Kidney (tissue), 13 donors: ENCODE measurements at regions not wholly inside any gene's neighbourhood (a gene's known extent, or its start where the extent isn't known, plus 50 kb on each side); places are given as distances from the start of the nearest gene placed in this dataset.
A peak's percentile ranks its signal among the peaks of the same experiment; 100 is the strongest.

ENCODE experiments used
- DNase-seq, 5 donors: peaks; one replicate each; pipeline ENCODE4 v3.0.0-alpha.2; 2013 to 2020
- FAIRE-seq: peaks from 2 replicates; lab custom pipeline; 2012; peaks lifted over from hg19 to GRCh38; lab: Jason Lieb, UNC
- H3K27ac ChIP-seq, 2 donors: one replicate each; pipeline ENCODE4 v1.7.0; 2013; ENCODE audit warnings: low read depth in 2 of 2, low read length in 2 of 2, inconsistent platforms in 1 of 2
- H3K27me3 ChIP-seq: one replicate; pipeline ENCODE4 v1.7.1; 2013; ENCODE audit warnings: low read length, inconsistent platforms; ENCODE audit not compliant: control insufficient read depth, insufficient read depth
- H3K36me3 ChIP-seq, 3 donors: one replicate each; pipeline versions ENCODE4 v1.7.0 to v1.7.1; 2013; ENCODE audit warnings: low read length in 3 of 3, control low read depth in 1 of 3, inconsistent platforms in 1 of 3; ENCODE audit not compliant: insufficient read depth in 3 of 3, control insufficient read depth in 2 of 3
- H3K4me1 ChIP-seq, 3 donors: one replicate each; pipeline versions ENCODE4 v1.7.0 to v1.7.1; 2013; ENCODE audit warnings: low read length in 3 of 3, inconsistent platforms in 1 of 3, low read depth in 1 of 3; ENCODE audit not compliant: control insufficient read depth in 2 of 3, insufficient read depth in 2 of 3
- H3K4me3 ChIP-seq, 3 donors: one replicate each; pipeline versions ENCODE4 v1.7.0 to v1.8.1; 2013; ENCODE audit warnings: low read length in 3 of 3, control low read depth in 1 of 3, inconsistent platforms in 1 of 3
- H3K9ac ChIP-seq, 3 donors: one replicate each; pipeline versions ENCODE4 v1.7.0 to v1.7.1; 2013; ENCODE audit warnings: low read length in 3 of 3, control low read depth in 1 of 3, inconsistent platforms in 1 of 3
- H3K9me3 ChIP-seq, 3 donors: one replicate each; pipeline versions ENCODE4 v1.7.0 to v1.7.1; 2013; ENCODE audit warnings: low read length in 3 of 3, control low read depth in 1 of 3, inconsistent platforms in 1 of 3; ENCODE audit not compliant: control insufficient read depth in 2 of 3, insufficient read depth in 1 of 3
- intact Hi-C: fragments of 100-400 bp; cut with DNase I; formaldehyde crosslinking; loops from one replicate; pipeline ENCODE4 v1.11.1; 2022
- TF ChIP-seq, protein P1 (sequence below): IDR thresholded peaks from 3 replicates; pipeline ENCODE4 v1.5.1; 2012; ENCODE audit warnings: mild to moderate bottlenecking, moderate library complexity, borderline replicate concordance; ENCODE audit not compliant: insufficient read depth; ENCODE audit errors: extremely low read depth
- donor health status: control.
- donor health status: control.
- donor health status: control.
- donor health status: control.
- donor health status: control.
- donor health status: DM: yes; HTN: yes; CAD: no.
- donor health status: Normal renal cell carcinoma (clear cell type).

DNA sequence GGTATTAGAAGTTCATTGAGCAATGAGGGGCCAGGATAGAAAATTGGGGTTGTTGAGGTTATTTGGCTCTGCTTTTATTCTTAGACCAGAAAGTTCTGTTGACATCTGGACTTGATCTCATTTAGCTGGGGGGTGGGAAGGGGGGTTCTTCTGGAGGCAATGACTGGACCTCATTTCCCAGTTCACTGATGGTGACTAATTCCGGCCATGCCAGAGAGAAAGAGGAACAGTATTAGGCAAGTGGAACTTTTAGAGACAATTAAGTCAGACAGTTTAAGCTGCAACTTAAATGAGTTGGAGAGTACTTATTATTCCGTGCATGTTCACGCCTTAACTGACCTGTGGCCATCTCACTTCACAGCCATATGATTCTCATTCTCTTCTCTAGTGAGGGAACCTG is 512.5 kb downstream of the REEP3 start:
- Histone ChIP-seq H3K36me3 (no peaks in the 10 kb centered on the region), H3K27me3 (no peaks in the 10 kb centered on the region), H3K4me3 (no peak overlapping the region), H3K4me1 (no peaks in the 10 kb centered on the region), H3K27ac (no peak overlapping the region), H3K9ac (no peak overlapping the region), H3K9me3 (no peaks in the 10 kb centered on the region)
- intact Hi-C loops = no loop called here
- FAIRE-seq (no peak), DNase-seq (no peak)
- TF ChIP-seq, protein P1, sequence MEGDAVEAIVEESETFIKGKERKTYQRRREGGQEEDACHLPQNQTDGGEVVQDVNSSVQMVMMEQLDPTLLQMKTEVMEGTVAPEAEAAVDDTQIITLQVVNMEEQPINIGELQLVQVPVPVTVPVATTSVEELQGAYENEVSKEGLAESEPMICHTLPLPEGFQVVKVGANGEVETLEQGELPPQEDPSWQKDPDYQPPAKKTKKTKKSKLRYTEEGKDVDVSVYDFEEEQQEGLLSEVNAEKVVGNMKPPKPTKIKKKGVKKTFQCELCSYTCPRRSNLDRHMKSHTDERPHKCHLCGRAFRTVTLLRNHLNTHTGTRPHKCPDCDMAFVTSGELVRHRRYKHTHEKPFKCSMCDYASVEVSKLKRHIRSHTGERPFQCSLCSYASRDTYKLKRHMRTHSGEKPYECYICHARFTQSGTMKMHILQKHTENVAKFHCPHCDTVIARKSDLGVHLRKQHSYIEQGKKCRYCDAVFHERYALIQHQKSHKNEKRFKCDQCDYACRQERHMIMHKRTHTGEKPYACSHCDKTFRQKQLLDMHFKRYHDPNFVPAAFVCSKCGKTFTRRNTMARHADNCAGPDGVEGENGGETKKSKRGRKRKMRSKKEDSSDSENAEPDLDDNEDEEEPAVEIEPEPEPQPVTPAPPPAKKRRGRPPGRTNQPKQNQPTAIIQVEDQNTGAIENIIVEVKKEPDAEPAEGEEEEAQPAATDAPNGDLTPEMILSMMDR = no peak

DNA sequence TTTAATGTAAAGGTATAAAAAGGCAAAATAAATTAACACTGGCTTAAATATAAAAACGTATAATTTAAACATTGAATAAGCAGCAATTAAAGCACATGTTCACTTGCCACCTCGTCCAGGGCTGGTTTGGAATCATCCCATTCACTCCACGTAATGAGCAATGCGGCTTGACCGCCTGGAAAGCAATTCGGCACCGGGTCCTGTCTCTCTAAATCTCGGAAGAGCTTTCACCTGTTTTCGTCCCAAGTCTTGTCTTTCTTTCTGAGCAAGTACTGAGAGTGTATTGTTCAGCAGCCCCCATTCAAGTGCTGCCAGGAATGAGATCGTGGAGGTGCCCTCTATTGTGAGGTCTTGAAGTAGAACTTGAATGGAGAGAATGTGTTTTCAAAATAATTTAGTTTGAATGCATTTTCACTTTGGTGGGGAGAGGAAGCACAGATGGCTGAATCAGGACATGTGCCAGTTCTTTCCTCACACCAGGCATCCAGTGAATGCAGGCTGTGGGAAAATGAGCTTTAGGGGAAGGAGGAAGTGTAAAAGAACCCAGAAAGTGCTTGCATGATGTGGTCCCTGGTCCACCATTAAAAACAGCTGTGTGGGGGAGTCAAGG is 515.2 kb downstream of the REEP3 start:
- TF ChIP-seq, protein P1 = no peak
- no peaks in the 10 kb centered on the region for H3K4me1 ChIP-seq
- DNase-seq (peak in 2 of 5 donors; percentile 7 to 13), FAIRE-seq (no peak)
- no peak overlapping the region for H3K4me3 ChIP-seq
- H3K27me3 ChIP-seq = no peaks in the 10 kb centered on the region
- H3K9ac ChIP-seq = no peak overlapping the region
- no peak overlapping the region for H3K27ac ChIP-seq
- H3K36me3 ChIP-seq = no peaks in the 10 kb centered on the region
- H3K9me3 ChIP-seq = no peaks in the 10 kb centered on the region
- intact Hi-C loops = no loop called here

GRCh38 chr10:64037071-64037661 is 516.0 kb downstream of the REEP3 start:
- Histone ChIP-seq H3K27ac (no peak overlapping the region), H3K36me3 (no peaks in the 10 kb centered on the region), H3K27me3 (no peaks in the 10 kb centered on the region), H3K9ac (no peak overlapping the region), H3K4me1 (no peaks in the 10 kb centered on the region), H3K4me3 (no peak overlapping the region), H3K9me3 (no peaks in the 10 kb centered on the region)
- TF ChIP-seq, protein P1 = no peak
- no peak for FAIRE-seq
- DNase-seq = peak in 2 of 5 donors; percentile 42 to 62
- intact Hi-C loops = no loop called here

GRCh38 chr10:64038107-64038506 is 516.9 kb downstream of the REEP3 start:
- TF ChIP-seq, protein P1 = no peak
- intact Hi-C loops = no loop called here
- H3K9me3 ChIP-seq = no peaks in the 10 kb centered on the region
- no peak overlapping the region for H3K27ac ChIP-seq
- H3K9ac ChIP-seq = no peak overlapping the region
- no peaks in the 10 kb centered on the region for H3K27me3 ChIP-seq
- no peak for FAIRE-seq
- no peak overlapping the region for H3K4me3 ChIP-seq
- no peaks in the 10 kb centered on the region for H3K4me1 ChIP-seq
- no peaks in the 10 kb centered on the region for H3K36me3 ChIP-seq
- DNase-seq = no peak
